ENCODE measurements at regions not wholly inside any gene's neighbourhood (a gene's known extent, or its start where the extent isn't known, plus 50 kb on each side); places are given as distances from the start of the nearest gene placed in this dataset.

- Histone ChIP-seq H3K79me1 (ENCODE audit: low read depth, low read length) (no peaks in the 10 kb centered on the region), H3K4me3 (ENCODE audit: extremely low read depth in 1 of 4, insufficient read depth in 2 of 4, low read depth in 3 of 4, low read length in 4 of 4) (no peak overlapping the region), H4K20me1 (replicated peaks in 1 of 2; ENCODE audit: control insufficient read depth in 1 of 2, insufficient read depth in 2 of 2, low read length in 2 of 2) (no peaks in the 10 kb centered on the region), H3K23ac (ENCODE audit: insufficient read length) (no peak overlapping the region), H3K36me3 (ENCODE audit: control insufficient read depth in 2 of 4, insufficient read depth in 4 of 4, low read length in 3 of 4) (no peaks in the 10 kb centered on the region), H2BK5ac (ENCODE audit: low read depth, low read length) (no peak overlapping the region), H3K23me2 (ENCODE audit: low read depth, low read length) (no peaks in the 10 kb centered on the region), H2AK5ac (ENCODE audit: low read depth, low read length) (no peak overlapping the region), H3K4me1 (replicated peaks in 1 of 4; ENCODE audit: control insufficient read depth in 3 of 4, insufficient read depth in 4 of 4, low read length in 3 of 4) (no peaks in the 10 kb centered on the region), H4K8ac (ENCODE audit: extremely low read depth, insufficient read depth, low read length) (no peak overlapping the region), H2BK20ac (ENCODE audit: low read length) (no peak overlapping the region), H2BK120ac (replicated peaks; ENCODE audit: low read depth, low read length) (no peak overlapping the region), H3K27ac (ENCODE audit: low read depth, low read length) (no peak overlapping the region), H2BK12ac (ENCODE audit: low read depth, low read length) (no peak overlapping the region), H3K56ac (replicated peaks; ENCODE audit: insufficient read length, low read depth, low read length) (no peak overlapping the region), H3K79me2 (ENCODE audit: control insufficient read depth in 1 of 2, insufficient read depth in 2 of 2, low read length in 2 of 2) (no peaks in the 10 kb centered on the region), H4K5ac (ENCODE audit: insufficient read length, low read depth, low read length) (no peak overlapping the region), H3K9ac (replicated peaks in 1 of 4; ENCODE audit: extremely low read depth in 1 of 4, low read depth in 3 of 4, low read length in 3 of 4) (no peak overlapping the region), H3K9me3 (ENCODE audit: insufficient read depth in 2 of 2, low read depth in 1 of 2, low read length in 1 of 2) (no peaks in the 10 kb centered on the region), H2BK15ac (ENCODE audit: low read length) (no peak overlapping the region), H3K4ac (replicated peaks; ENCODE audit: insufficient read length, low read depth, low read length) (no peak overlapping the region), H3K18ac (ENCODE audit: extremely low read depth, low read length) (no peak overlapping the region), H3K4me2 (ENCODE audit: insufficient read depth in 1 of 2, low read depth in 2 of 2, low read length in 2 of 2) (no peak overlapping the region), H3K14ac (ENCODE audit: insufficient read length) (no peak overlapping the region), H4K91ac (replicated peaks; ENCODE audit: insufficient read length, low read length) (no peak overlapping the region), H2AFZ (ENCODE audit: low read length) (no peak overlapping the region), H3K27me3 (replicated peaks in 1 of 4; ENCODE audit: control insufficient read depth in 3 of 4, extremely low read depth in 1 of 4, insufficient read depth in 3 of 4, low read length in 3 of 4) (no peaks in the 10 kb centered on the region)
- WGBS, 2 experiments (ENCODE audit: extremely low coverage in 1 of 2, insufficient coverage in 1 of 2, insufficient read length in 1 of 2, insufficient replicate concordance in 2 of 2, low coverage in 1 of 2, low lambda C conversion rate in 2 of 2, missing lambda C conversion rate in 1 of 2), result 93% methylated on average over 3 of the region's 3 CpGs; no CpG with 5 or more reads in 1 of the 2 experiments
- POLR2A ChIA-PET (ENCODE audit: partially characterized antibody), result no interaction called here
- TF ChIP-seq SIX5 (IDR thresholded peaks at IDR 0.05; ENCODE audit: low read depth, low read length), result no peak
- TF ChIP-seq SP2 (IDR thresholded peaks at IDR 0.05; ENCODE audit: low read length), result no peak
- DNase-seq (ENCODE audit: low read depth in 1 of 2, low spot score in 2 of 2) (no peak), FAIRE-seq (no peak)
- CTCF ChIA-PET (ENCODE audit: partially characterized antibody), result interaction anchor here (1.0 to 1.4 kb wide), 3 partner anchors 12 to 37 kb away, joined by 3 to 9 read pairs (median 3); no protein-coding TSS in a partner anchor
These were observed 158.2 kb upstream of the ZFP64 start for GRCh38 chr20:52349806-52350205.

Data from H1 (cell line).